ENCODE measurements at regions not wholly inside any gene's neighbourhood (a gene's known extent, or its start where the extent isn't known, plus 50 kb on each side); places are given as distances from the start of the nearest gene placed in this dataset.

- TF ChIP-seq CTCF (IDR thresholded peaks at IDR 0.05) = no peak
- H3K27me3 ChIP-seq = no peaks in the 10 kb centered on the region
These were observed 113.9 kb downstream of the CPZ start for GRCh38 chr4:8706216-8707044.

GRCh38 chr4:8705161-8706145 lies 112.9 kb downstream of the CPZ start:
- no peak for TF ChIP-seq CTCF (IDR thresholded peaks at IDR 0.05)
- no peak overlapping the region for H3K9ac ChIP-seq (ENCODE audit: low read depth in 2 of 2, low read length in 2 of 2)
- no peaks in the 10 kb centered on the region for H3K4me1 ChIP-seq
- H3K27ac ChIP-seq = no peak overlapping the region
- H3K27me3 ChIP-seq = no peaks in the 10 kb centered on the region
- intact Hi-C loops (cut with DNase I) = no loop called here
- DNase-seq = no peak
- no peak overlapping the region for H3K4me3 ChIP-seq
- no peaks in the 10 kb centered on the region for H3K36me3 ChIP-seq
- no peaks in the 10 kb centered on the region for H3K9me3 ChIP-seq

More at GRCh38 chr4:8706216-8707044, 113.9 kb downstream of the CPZ start:
- intact Hi-C loops (cut with DNase I) = no loop called here
- Histone ChIP-seq H3K36me3 (no peaks in the 10 kb centered on the region), H3K4me3 (no peak overlapping the region), H3K9ac (ENCODE audit: low read depth in 2 of 2, low read length in 2 of 2) (no peak overlapping the region), H3K9me3 (no peaks in the 10 kb centered on the region), H3K4me1 (no peaks in the 10 kb centered on the region), H3K27ac (no peak overlapping the region)
- DNase-seq = no peak

GRCh38 chr4:8704632-8705031 lies 112.1 kb downstream of the CPZ start:
- intact Hi-C loops (cut with DNase I) = no loop called here
- DNase-seq = no peak
- no peaks in the 10 kb centered on the region for H3K27me3 ChIP-seq
- no peak overlapping the region for H3K9ac ChIP-seq (ENCODE audit: low read depth in 2 of 2, low read length in 2 of 2)
- no peak overlapping the region for H3K27ac ChIP-seq
- H3K9me3 ChIP-seq = no peaks in the 10 kb centered on the region
- no peaks in the 10 kb centered on the region for H3K4me1 ChIP-seq
- H3K36me3 ChIP-seq = no peaks in the 10 kb centered on the region
- no peak for TF ChIP-seq CTCF (IDR thresholded peaks at IDR 0.05)
- no peak overlapping the region for H3K4me3 ChIP-seq

- no peak for TF ChIP-seq CTCF (IDR thresholded peaks at IDR 0.05)
- intact Hi-C loops (cut with DNase I) = no loop called here
- Histone ChIP-seq H3K9me3 (no peaks in the 10 kb centered on the region), H3K27me3 (no peaks in the 10 kb centered on the region), H3K4me1 (no peaks in the 10 kb centered on the region), H3K4me3 (no peak overlapping the region), H3K27ac (no peak overlapping the region), H3K36me3 (no peaks in the 10 kb centered on the region), H3K9ac (ENCODE audit: low read depth in 2 of 2, low read length in 2 of 2) (no peak overlapping the region)
- no peak for DNase-seq
These were observed 111.4 kb downstream of the CPZ start for GRCh38 chr4:8703857-8704495.

- intact Hi-C loops (cut with DNase I) = no loop called here
- Histone ChIP-seq H3K27ac (no peak overlapping the region), H3K4me1 (no peaks in the 10 kb centered on the region), H3K9me3 (no peaks in the 10 kb centered on the region), H3K4me3 (no peak overlapping the region), H3K27me3 (no peaks in the 10 kb centered on the region), H3K9ac (ENCODE audit: low read depth in 2 of 2, low read length in 2 of 2) (no peak overlapping the region), H3K36me3 (no peaks in the 10 kb centered on the region)
- TF ChIP-seq CTCF (IDR thresholded peaks at IDR 0.05) = no peak
- DNase-seq = no peak
These were observed 110.8 kb downstream of the CPZ start for GRCh38 chr4:8703401-8703696.

All from colonic mucosa (tissue), 4 donors.